Neural progenitor cell (in vitro differentiated cells): ENCODE measurements at regions not wholly inside any gene's neighbourhood (a gene's known extent, or its start where the extent isn't known, plus 50 kb on each side); places are given as distances from the start of the nearest gene placed in this dataset.

Source experiments
- DNase-seq: peaks from one replicate; pipeline ENCODE4 v3.0.0-alpha.2; 2016; ENCODE audit warnings: low spot score
- H2AFZ ChIP-seq: fragments of 200-600 bp; sonication (generic); replicated peaks from 2 replicates; pipeline ENCODE4 v1.6.1; 2016; ENCODE audit warnings: antibody characterized with exemption
- H3F3A ChIP-seq: fragments of 200-600 bp; sonication (generic); 2 replicates; pipeline ENCODE4 v1.6.1; 2016; ENCODE audit warnings: antibody characterized with exemption, low read depth
- H3K27ac ChIP-seq: fragments of 200-600 bp; sonication (generic); 2 replicates; pipeline ENCODE4 v1.5.1; 2016; ENCODE audit warnings: mild to moderate bottlenecking
- H3K27me3 ChIP-seq: fragments of 200-600 bp; sonication (generic); 2 replicates; pipeline ENCODE4 v1.6.1; 2016; ENCODE audit warnings: mild to moderate bottlenecking, moderate library complexity
- H3K36me3 ChIP-seq: fragments of 200-600 bp; sonication (generic); 2 replicates; pipeline ENCODE4 v1.5.1; 2016
- H3K4me1 ChIP-seq: fragments of 200-600 bp; sonication (generic); 2 replicates; pipeline ENCODE4 v1.6.1; 2016; ENCODE audit warnings: mixed run types
- H3K4me2 ChIP-seq: fragments of 200-600 bp; sonication (generic); 2 replicates; pipeline ENCODE4 v1.6.1; 2016
- H3K4me3 ChIP-seq: fragments of 200-600 bp; sonication (generic); 2 replicates; pipeline ENCODE4 v1.5.1; 2016
- H3K79me2 ChIP-seq: fragments of 200-600 bp; sonication (generic); 2 replicates; pipeline ENCODE4 v1.6.1; 2016; ENCODE audit warnings: low read depth
- H3K9ac ChIP-seq: fragments of 200-600 bp; sonication (generic); 2 replicates; pipeline ENCODE4 v1.6.1; 2016
- H3K9me3 ChIP-seq: fragments of 200-600 bp; sonication (generic); 2 replicates; pipeline ENCODE4 v1.5.1; 2016; ENCODE audit warnings: low read depth
- H4K20me1 ChIP-seq: fragments of 200-600 bp; sonication (generic); 2 replicates; pipeline ENCODE4 v1.6.1; 2016; ENCODE audit warnings: low read depth
- H3K27ac Mint-ChIP-seq: 3 replicates; pipeline ENCODE4 v1.8.0; 2021; ENCODE audit warnings: mixed read lengths
- H3K27me3 Mint-ChIP-seq: 2 replicates; pipeline ENCODE4 v1.8.0; 2022; ENCODE audit warnings: low read depth, mild to moderate bottlenecking, inconsistent platforms, moderate library complexity, mixed read lengths; ENCODE audit not compliant: insufficient read depth
- H3K36me3 Mint-ChIP-seq: 3 replicates; pipeline ENCODE4 v1.8.0; 2021; ENCODE audit warnings: mixed read lengths
- H3K4me1 Mint-ChIP-seq: 3 replicates; pipeline ENCODE4 v1.8.0; 2021; ENCODE audit warnings: mixed read lengths
- H3K4me3 Mint-ChIP-seq: 3 replicates; pipeline ENCODE4 v1.8.0; 2021; ENCODE audit warnings: mild to moderate bottlenecking, moderate library complexity, mixed read lengths
- H3K9me3 Mint-ChIP-seq: 3 replicates; pipeline ENCODE4 v1.8.0; 2020; ENCODE audit warnings: mixed read lengths
- CTCF ChIP-seq: fragments of 200-600 bp; sonication (generic); IDR thresholded peaks from 2 replicates; pipeline ENCODE4 v1.5.1; 2017; ENCODE audit warnings: antibody characterized with exemption, mild to moderate bottlenecking
- EZH2 ChIP-seq: fragments of 200-600 bp; sonication (generic); IDR thresholded peaks from 2 replicates; pipeline ENCODE4 v1.6.1; 2017; ENCODE audit warnings: antibody characterized with exemption, mild to moderate bottlenecking, moderate library complexity
- EZH2phosphoT487 ChIP-seq: fragments of 200-600 bp; sonication (generic); IDR thresholded peaks from 2 replicates; pipeline ENCODE4 v1.6.1; 2017; ENCODE audit warnings: antibody characterized with exemption

DNA sequence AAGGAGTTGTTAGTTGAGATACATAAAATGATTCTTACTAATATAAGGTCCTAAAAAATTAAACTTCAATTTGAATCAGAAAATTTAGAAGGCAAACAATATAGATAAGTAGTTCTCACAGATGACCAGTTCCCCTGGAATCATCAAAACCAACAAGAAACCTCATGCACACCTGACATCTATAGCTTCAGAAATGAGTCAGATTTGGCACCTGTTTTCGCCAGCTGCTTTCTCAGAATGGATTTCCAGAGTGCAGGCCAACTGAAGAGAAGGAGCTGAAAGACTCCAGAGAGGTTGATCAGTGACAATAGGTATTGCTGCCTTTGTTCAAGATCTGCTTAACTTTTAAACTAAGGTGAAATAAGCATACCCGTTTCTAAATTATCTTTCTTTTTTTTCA is 192.4 kb downstream of the RDH14 start:
- Histone ChIP-seq H3K27me3 (no peaks in the 10 kb centered on the region), H3K9ac (no peak overlapping the region), H3K4me2 (no peak overlapping the region), H3K4me1 (no peaks in the 10 kb centered on the region), H3F3A (no peaks in the 10 kb centered on the region), H3K79me2 (no peaks in the 10 kb centered on the region), H3K36me3 (no peaks in the 10 kb centered on the region), H4K20me1 (no peaks in the 10 kb centered on the region), H2AFZ (no peak overlapping the region), H3K27ac (no peak overlapping the region), H3K4me3 (no peak overlapping the region), H3K9me3 (no peaks in the 10 kb centered on the region)
- Mint-ChIP-seq H3K36me3 (no peaks in the 10 kb centered on the region), H3K27ac (no peak overlapping the region), H3K4me3 (no peak overlapping the region), H3K4me1 (no peaks in the 10 kb centered on the region), H3K9me3 (no peaks in the 10 kb centered on the region), H3K27me3 (no peaks in the 10 kb centered on the region)
- DNase-seq = no peak
- TF ChIP-seq EZH2 = no peak
- no peak for TF ChIP-seq CTCF
- TF ChIP-seq EZH2phosphoT487 = no peak

- H3K27me3 ChIP-seq = no peaks in the 10 kb centered on the region
- TF ChIP-seq EZH2phosphoT487 (no peak), CTCF (no peak), EZH2 (no peak)
- H3K4me2 ChIP-seq = no peak overlapping the region
- no peaks in the 10 kb centered on the region for H3K79me2 ChIP-seq
- Mint-ChIP-seq H3K27me3 (no peaks in the 10 kb centered on the region), H3K4me1 (no peaks in the 10 kb centered on the region), H3K4me3 (no peak overlapping the region), H3K27ac (no peak overlapping the region), H3K9me3 (no peaks in the 10 kb centered on the region), H3K36me3 (no peaks in the 10 kb centered on the region)
- no peaks in the 10 kb centered on the region for H3K36me3 ChIP-seq
- no peak for DNase-seq
- no peak overlapping the region for H3K9ac ChIP-seq
- H4K20me1 ChIP-seq = no peaks in the 10 kb centered on the region
- H2AFZ ChIP-seq = no peak overlapping the region
- H3F3A ChIP-seq = no peaks in the 10 kb centered on the region
- no peak overlapping the region for H3K27ac ChIP-seq
- no peaks in the 10 kb centered on the region for H3K4me1 ChIP-seq
- no peaks in the 10 kb centered on the region for H3K9me3 ChIP-seq
- no peak overlapping the region for H3K4me3 ChIP-seq
Measured at GRCh38 chr2:18365342-18365741, 195.1 kb downstream of the RDH14 start.

DNA sequence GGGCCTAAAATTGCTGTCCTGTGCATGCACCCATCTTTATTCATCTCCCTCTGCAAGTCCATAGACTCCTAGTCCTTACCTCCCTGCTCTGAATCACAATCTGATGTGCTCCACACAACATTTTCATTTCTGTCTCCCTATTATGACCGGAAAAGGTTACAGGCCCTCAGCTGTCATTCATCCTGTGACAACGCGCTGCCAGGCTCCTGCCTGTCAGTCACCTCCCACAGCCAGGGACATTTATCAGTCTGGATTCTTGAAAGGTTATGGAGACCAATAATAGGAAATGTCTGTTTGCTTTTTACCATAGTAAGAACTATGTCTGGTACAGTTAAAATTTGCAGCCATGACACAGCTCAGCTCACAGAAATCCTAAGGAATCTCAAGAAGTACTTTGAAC is 197.1 kb downstream of the RDH14 start:
- Histone ChIP-seq H3K9me3 (no peaks in the 10 kb centered on the region), H3K27me3 (no peaks in the 10 kb centered on the region), H3K4me1 (no peaks in the 10 kb centered on the region), H3K9ac (no peak overlapping the region), H2AFZ (no peak overlapping the region), H3K4me2 (no peak overlapping the region), H3K27ac (no peak overlapping the region), H3F3A (no peaks in the 10 kb centered on the region), H3K36me3 (no peaks in the 10 kb centered on the region), H4K20me1 (no peaks in the 10 kb centered on the region), H3K79me2 (no peaks in the 10 kb centered on the region), H3K4me3 (no peak overlapping the region)
- DNase-seq = no peak
- TF ChIP-seq EZH2phosphoT487 (no peak), CTCF (no peak), EZH2 (no peak)
- Mint-ChIP-seq H3K9me3 (no peaks in the 10 kb centered on the region), H3K36me3 (no peaks in the 10 kb centered on the region), H3K27ac (no peak overlapping the region), H3K4me1 (no peaks in the 10 kb centered on the region), H3K4me3 (no peak overlapping the region), H3K27me3 (no peaks in the 10 kb centered on the region)

GRCh38 chr2:18362696-18363095 is 197.8 kb downstream of the RDH14 start:
- Histone ChIP-seq H3K9ac (no peak overlapping the region), H3F3A (no peaks in the 10 kb centered on the region), H3K4me3 (no peak overlapping the region), H3K4me2 (no peak overlapping the region), H3K9me3 (no peaks in the 10 kb centered on the region), H3K4me1 (no peaks in the 10 kb centered on the region), H2AFZ (no peak overlapping the region), H3K36me3 (no peaks in the 10 kb centered on the region), H3K79me2 (no peaks in the 10 kb centered on the region), H3K27me3 (no peaks in the 10 kb centered on the region), H3K27ac (no peak overlapping the region), H4K20me1 (no peaks in the 10 kb centered on the region)
- H3K4me3 Mint-ChIP-seq = no peak overlapping the region
- TF ChIP-seq EZH2 (no peak), CTCF (no peak), EZH2phosphoT487 (no peak)
- no peaks in the 10 kb centered on the region for H3K9me3 Mint-ChIP-seq
- no peaks in the 10 kb centered on the region for H3K36me3 Mint-ChIP-seq
- no peaks in the 10 kb centered on the region for H3K4me1 Mint-ChIP-seq
- no peak for DNase-seq
- H3K27ac Mint-ChIP-seq = no peak overlapping the region
- no peaks in the 10 kb centered on the region for H3K27me3 Mint-ChIP-seq
